B cell (primary cell): ENCODE measurements at regions not wholly inside any gene's neighbourhood (a gene's known extent, or its start where the extent isn't known, plus 50 kb on each side); places are given as distances from the start of the nearest gene placed in this dataset.

Source experiments
- ATAC-seq: fragments of 200-7000 bp; cut with Tn5 transposase; one replicate; pipeline ENCODE4 v1.10.0; 2021; ENCODE audit warnings: low read depth, mild to moderate bottlenecking, moderate number of reproducible peaks, moderate library complexity
- CTCF ChIA-PET: fragments of 350-600 bp; sonication (Branson Sonifier 250); formaldehyde crosslinking; loops from one replicate; lab custom pipeline; 2021; ENCODE audit warnings: antibody characterized with exemption, inconsistent platforms; lab: Charles Lee
- POLR2A ChIA-PET: fragments of 350-600 bp; sonication (Branson Sonifier 250); formaldehyde crosslinking; loops from one replicate; lab custom pipeline; 2021; ENCODE audit warnings: antibody characterized with exemption; lab: Charles Lee
- DNase-seq: peaks from one replicate; pipeline ENCODE4 v3.0.0; 2013
- H2AFZ ChIP-seq: 2 replicates; pipeline ENCODE4 v1.6.1; 2012; ENCODE audit warnings: mild to moderate bottlenecking, low read depth, low read length; ENCODE audit not compliant: insufficient read depth, poor library complexity, severe bottlenecking
- H3K27ac ChIP-seq, 2 donors: 1 replicate in 1 of 2; 2 replicates in 1 of 2; pipeline ENCODE4 v1.5.1; 2012 to 2013; ENCODE audit warnings: low read length in 2 of 2, mild to moderate bottlenecking in 2 of 2, moderate library complexity in 1 of 2
- H3K27me3 ChIP-seq, 4 experiments: fragments of 200-600 bp in 1 of 4; sonication (generic) in 1 of 4; replicated peaks in 1 of 4; 1 replicate in 2 of 4; 2 replicates in 2 of 4; pipeline versions ENCODE4 v1.6.1 to v1.7.0; 2013 to 2016; ENCODE audit warnings: low read length in 3 of 4, mild to moderate bottlenecking in 2 of 4, mixed read lengths in 1 of 4, moderate library complexity in 1 of 4; ENCODE audit not compliant: insufficient read depth in 4 of 4, control insufficient read depth in 3 of 4; ENCODE audit errors: control extremely low read depth in 1 of 4
- H3K36me3 ChIP-seq, 2 experiments: replicated peaks in 1 of 2; 1 replicate in 1 of 2; 2 replicates in 1 of 2; pipeline versions ENCODE4 v1.6.1 to v1.7.1; 2013; ENCODE audit warnings: low read length in 1 of 2; ENCODE audit not compliant: insufficient read depth in 2 of 2, control insufficient read depth in 1 of 2; ENCODE audit errors: control extremely low read depth in 1 of 2, extremely low read depth in 1 of 2
- H3K4me1 ChIP-seq, 2 donors: fragments of 200-600 bp in 1 of 2; sonication (generic) in 1 of 2; 1 replicate in 1 of 2; 2 replicates in 1 of 2; pipeline versions ENCODE4 v1.5.1 to v1.6.1; 2013 to 2017; ENCODE audit warnings: low read length in 2 of 2; ENCODE audit not compliant: control insufficient read depth in 2 of 2, insufficient read depth in 2 of 2
- H3K4me2 ChIP-seq: replicated peaks from 2 replicates; pipeline ENCODE3; 2012; ENCODE audit warnings: mild to moderate bottlenecking, low read depth, low read length; ENCODE audit not compliant: poor library complexity, severe bottlenecking
- H3K4me3 ChIP-seq, 5 experiments: fragments of 200-600 bp in 1 of 5; sonication (generic) in 1 of 5; 1 replicate in 3 of 5; 2 replicates in 2 of 5; pipeline versions ENCODE4 v1.5.1 to v1.7.0; 2011 to 2016; ENCODE audit warnings: low read length in 4 of 5, mild to moderate bottlenecking in 4 of 5, low read depth in 2 of 5, control low read depth in 1 of 5, moderate library complexity in 1 of 5; ENCODE audit not compliant: insufficient read depth in 1 of 5; ENCODE audit errors: control extremely low read depth in 1 of 5, extremely low read depth in 1 of 5
- H3K79me2 ChIP-seq: fragments of 200-600 bp; sonication (generic); one replicate; pipeline ENCODE4 v1.6.0; 2016; ENCODE audit warnings: low read length; ENCODE audit not compliant: control insufficient read depth, insufficient read depth
- H3K9ac ChIP-seq: fragments of 200-600 bp; sonication (generic); 2 replicates; pipeline ENCODE4 v1.6.1; 2017; ENCODE audit warnings: mild to moderate bottlenecking, low read length, moderate library complexity
- H3K9me3 ChIP-seq, 3 donors: one replicate each; pipeline versions ENCODE4 v1.6.1 to v1.7.1; 2013; ENCODE audit warnings: low read length in 2 of 3; ENCODE audit not compliant: control insufficient read depth in 2 of 3, insufficient read depth in 1 of 3; ENCODE audit errors: control extremely low read depth in 1 of 3
- H4K20me1 ChIP-seq: 2 replicates; pipeline ENCODE4 v1.6.0; 2012; ENCODE audit warnings: mild to moderate bottlenecking, low read length; ENCODE audit not compliant: insufficient read depth, control insufficient read depth, poor library complexity, severe bottlenecking
- H3K27ac Mint-ChIP-seq: one replicate; pipeline ENCODE4 v1.8.0; 2021; ENCODE audit warnings: mixed read lengths
- H3K27me3 Mint-ChIP-seq: one replicate; pipeline ENCODE4 v1.8.0; 2021; ENCODE audit warnings: mixed read lengths
- H3K4me1 Mint-ChIP-seq: one replicate; pipeline ENCODE4 v1.8.0; 2021; ENCODE audit warnings: mixed read lengths
- H3K4me3 Mint-ChIP-seq: one replicate; pipeline ENCODE4 v1.8.0; 2021; ENCODE audit warnings: mixed read lengths
- H3K9me3 Mint-ChIP-seq: one replicate; pipeline ENCODE4 v1.8.0; 2022; ENCODE audit warnings: mixed read lengths; ENCODE audit not compliant: insufficient read depth
- CTCF ChIP-seq: fragments of 200-600 bp; IDR thresholded peaks from one replicate; pipeline ENCODE4 v1.8.0; 2022; ENCODE audit warnings: antibody characterized with exemption, mild to moderate bottlenecking
- EZH2 ChIP-seq: IDR thresholded peaks from 2 replicates; pipeline ENCODE4 v1.6.1; 2012; ENCODE audit warnings: borderline replicate concordance, low read depth, mild to moderate bottlenecking, moderate library complexity, low read length; ENCODE audit not compliant: insufficient read depth, poor library complexity, severe bottlenecking
- WGBS: methylation state at CpG from one replicate; pipeline ENCODE4 v1.1.5; 2013; ENCODE audit warnings: missing lambda C conversion rate; ENCODE audit not compliant: insufficient coverage; 5-methylcytosine and 5-hydroxymethylcytosine counted together
- intact Hi-C: fragments of 100-400 bp; cut with micrococcal nuclease; formaldehyde crosslinking; loops from one replicate; pipeline ENCODE4 v1.10.0; 2022

- Mint-ChIP-seq H3K27me3 (no peaks in the 10 kb centered on the region), H3K4me3 (no peak overlapping the region), H3K27ac (no peak overlapping the region), H3K9me3 (peaks cover 2% of the 10 kb centered on the region), H3K4me1 (no peaks in the 10 kb centered on the region)
- intact Hi-C loops, result no loop called here
- ChIA-PET POLR2A (no interaction called here), CTCF (no interaction called here)
- Histone ChIP-seq H3K27ac (no peak overlapping the region), H3K36me3 (no peaks in the 10 kb centered on the region), H3K4me3 (no peak overlapping the region), H4K20me1 (no peaks in the 10 kb centered on the region), H3K4me1 (no peaks in the 10 kb centered on the region), H3K4me2 (no peak overlapping the region), H3K79me2 (no peaks in the 10 kb centered on the region), H2AFZ (no peak overlapping the region), H3K9ac (no peak overlapping the region), H3K9me3 (no peaks in the 10 kb centered on the region), H3K27me3 (no peaks in the 10 kb centered on the region)
- no peak for TF ChIP-seq CTCF
- no peak for TF ChIP-seq EZH2
- no peak for ATAC-seq
- no peak for DNase-seq
Observed at GRCh38 chr4:123144616-123145015, 222.2 kb upstream of the NUDT6 start.

- intact Hi-C loops, result no loop called here
- TF ChIP-seq EZH2 (no peak), CTCF (no peak)
- no peak for ATAC-seq
- WGBS, result no CpG with 5 or more reads among the region's 3 CpGs
- Histone ChIP-seq H3K79me2 (no peaks in the 10 kb centered on the region), H3K9ac (no peak overlapping the region), H4K20me1 (no peaks in the 10 kb centered on the region), H3K36me3 (no peaks in the 10 kb centered on the region), H3K4me3 (no peak overlapping the region), H2AFZ (no peak overlapping the region), H3K9me3 (no peaks in the 10 kb centered on the region), H3K27ac (no peak overlapping the region), H3K4me2 (no peak overlapping the region), H3K4me1 (no peaks in the 10 kb centered on the region), H3K27me3 (no peaks in the 10 kb centered on the region)
- H3K9me3 Mint-ChIP-seq, result no peaks in the 10 kb centered on the region
- H3K27ac Mint-ChIP-seq, result no peak overlapping the region
- H3K4me3 Mint-ChIP-seq, result no peak overlapping the region
- ChIA-PET POLR2A (no interaction called here), CTCF (interaction anchor here (1.3 kb wide), 1 partner anchor 47 kb away, joined by 3 read pairs; no protein-coding TSS in a partner anchor)
- no peaks in the 10 kb centered on the region for H3K27me3 Mint-ChIP-seq
- DNase-seq, result no peak
- no peaks in the 10 kb centered on the region for H3K4me1 Mint-ChIP-seq
Observed at GRCh38 chr4:123158576-123158975, 236.2 kb upstream of the NUDT6 start.
